HepG2 (cell line): ENCODE measurements at regions not wholly inside any gene's neighbourhood (a gene's known extent, or its start where the extent isn't known, plus 50 kb on each side); places are given as distances from the start of the nearest gene placed in this dataset.

Experiments used
- CREBL2 ChIP-seq: sonication (generic); formaldehyde crosslinking; IDR thresholded peaks from 2 replicates; pipeline ENCODE4 v1.8.1; 2023; ENCODE audit warnings: missing genetic modification reagents, mild to moderate bottlenecking, borderline replicate concordance
- FOXA1 ChIP-seq, 2 experiments: fragments of 450-650 bp in 1 of 2; sonication (generic) in 1 of 2; formaldehyde crosslinking in 1 of 2; IDR thresholded peaks; 2 replicates each; pipeline versions ENCODE4 v1.4.0 to v1.6.1; 2016 to 2020; ENCODE audit warnings: missing genetic modification reagents in 1 of 2
- GPN1 ChIP-seq: sonication (generic); formaldehyde crosslinking; IDR thresholded peaks from 2 replicates; pipeline ENCODE4 v1.5.1; 2020; ENCODE audit warnings: missing genetic modification reagents, borderline replicate concordance
- IKZF1 ChIP-seq: fragments of 450-650 bp; IDR thresholded peaks from 2 replicates; pipeline ENCODE4 v1.7.1; 2016
- MYPOP ChIP-seq: sonication (generic); formaldehyde crosslinking; IDR thresholded peaks from 2 replicates; pipeline ENCODE4 v1.8.1; 2023; ENCODE audit warnings: mild to moderate bottlenecking, moderate library complexity, missing genetic modification reagents
- PRDM4 ChIP-seq: sonication (generic); formaldehyde crosslinking; IDR thresholded peaks from 2 replicates; pipeline ENCODE4 v1.9.0; 2021; ENCODE audit warnings: missing genetic modification reagents, borderline replicate concordance
- RFXANK ChIP-seq: IDR thresholded peaks from 2 replicates; pipeline ENCODE4 v1.6.1; 2016
- SETDB1 ChIP-seq: sonication (generic); formaldehyde crosslinking; IDR thresholded peaks from 2 replicates; pipeline ENCODE4 v1.5.1; 2020; ENCODE audit warnings: missing genetic modification reagents, mild to moderate bottlenecking, borderline replicate concordance
- SMARCE1 ChIP-seq: fragments of 450-650 bp; IDR thresholded peaks from 2 replicates; pipeline ENCODE4 v1.6.1; 2017; ENCODE audit warnings: borderline replicate concordance
- THRA ChIP-seq: sonication (generic); formaldehyde crosslinking; IDR thresholded peaks from 2 replicates; pipeline ENCODE4 v1.4.0; 2020; ENCODE audit warnings: missing genetic modification reagents, borderline replicate concordance
- ZFAT ChIP-seq: sonication (generic); formaldehyde crosslinking; conservative IDR thresholded peaks from 2 replicates; pipeline ENCODE4 v1.8.1; 2023; ENCODE audit warnings: missing genetic modification reagents, inconsistent platforms
- ZFP36 ChIP-seq: fragments of 150-350 bp; IDR thresholded peaks from 2 replicates; pipeline ENCODE4 v1.6.1; 2018; ENCODE audit warnings: borderline replicate concordance, low read length, low read depth; ENCODE audit not compliant: partially characterized antibody
- ZNF143 ChIP-seq: sonication (generic); formaldehyde crosslinking; IDR thresholded peaks from 2 replicates; pipeline ENCODE4 v1.4.0; 2020; ENCODE audit warnings: missing genetic modification reagents
- ZNF207 ChIP-seq: fragments of 450-650 bp; IDR thresholded peaks from 2 replicates; pipeline ENCODE4 v1.6.1; 2016; ENCODE audit warnings: antibody characterized with exemption, borderline replicate concordance
- ZNF501 ChIP-seq: sonication (generic); formaldehyde crosslinking; IDR thresholded peaks from 2 replicates; pipeline ENCODE4 v1.5.1; 2020; ENCODE audit warnings: mild to moderate bottlenecking, moderate library complexity, missing genetic modification reagents
- ZNF552 ChIP-seq: sonication (generic); formaldehyde crosslinking; IDR thresholded peaks from 2 replicates; pipeline ENCODE4 v1.9.0; 2022; ENCODE audit warnings: missing genetic modification reagents, mild to moderate bottlenecking, borderline replicate concordance
- ZNF776 ChIP-seq: sonication (generic); formaldehyde crosslinking; IDR thresholded peaks from 2 replicates; pipeline ENCODE4 v1.4.0; 2020; ENCODE audit warnings: mild to moderate bottlenecking, missing genetic modification reagents
- TF ChIP-seq, protein P1 (sequence below), 2 experiments: sonication (generic) in 1 of 2; formaldehyde crosslinking in 1 of 2; IDR thresholded peaks; 2 replicates each; pipeline versions ENCODE4 v1.4.0 to v1.6.1; 2018 to 2020; ENCODE audit warnings: missing genetic modification reagents in 2 of 2, borderline replicate concordance in 1 of 2, low read depth in 1 of 2, mild to moderate bottlenecking in 1 of 2, missing biosample characterization in 1 of 2
- TF ChIP-seq, protein P2 (sequence below): sonication (generic); formaldehyde crosslinking; IDR thresholded peaks from 2 replicates; pipeline ENCODE4 v1.4.0; 2020; ENCODE audit warnings: missing genetic modification reagents

GRCh38 chr11:129530154-129530895 lies 154.7 kb downstream of the BARX2 start (continued):
- TF ChIP-seq ZNF552 (no peak), ZNF776 (CRISPR knock-in tag) (no peak), SETDB1 (no peak), ZFAT (CRISPR knock-in tag) (no peak), GPN1 (no peak), ZNF207 (no peak), FOXA1 (IDR thresholded peaks at IDR 0.05) (no peak), FOXA1 (CRISPR knock-in tag; IDR thresholded peaks at IDR 0.05) (no peak), THRA (CRISPR knock-in tag) (no peak), ZFP36 (no peak), PRDM4 (no peak), RFXANK (CRISPR knock-in tag) (no peak), ZNF501 (CRISPR knock-in tag) (no peak), CREBL2 (CRISPR knock-in tag) (no peak), IKZF1 (no peak), ZNF143 (CRISPR knock-in tag) (no peak), MYPOP (no peak), SMARCE1 (no peak)
- TF ChIP-seq, protein P1, sequence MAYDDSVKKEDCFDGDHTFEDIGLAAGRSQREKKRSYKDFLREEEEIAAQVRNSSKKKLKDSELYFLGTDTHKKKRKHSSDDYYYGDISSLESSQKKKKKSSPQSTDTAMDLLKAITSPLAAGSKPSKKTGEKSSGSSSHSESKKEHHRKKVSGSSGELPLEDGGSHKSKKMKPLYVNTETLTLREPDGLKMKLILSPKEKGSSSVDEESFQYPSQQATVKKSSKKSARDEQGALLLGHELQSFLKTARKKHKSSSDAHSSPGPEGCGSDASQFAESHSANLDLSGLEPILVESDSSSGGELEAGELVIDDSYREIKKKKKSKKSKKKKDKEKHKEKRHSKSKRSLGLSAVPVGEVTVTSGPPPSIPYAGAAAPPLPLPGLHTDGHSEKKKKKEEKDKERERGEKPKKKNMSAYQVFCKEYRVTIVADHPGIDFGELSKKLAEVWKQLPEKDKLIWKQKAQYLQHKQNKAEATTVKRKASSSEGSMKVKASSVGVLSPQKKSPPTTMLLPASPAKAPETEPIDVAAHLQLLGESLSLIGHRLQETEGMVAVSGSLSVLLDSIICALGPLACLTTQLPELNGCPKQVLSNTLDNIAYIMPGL (CRISPR knock-in tag; IDR thresholded peaks at IDR 0.05; ENCODE audit: borderline replicate concordance in 1 of 2, low read depth in 1 of 2), result no peak
- TF ChIP-seq, protein P2, sequence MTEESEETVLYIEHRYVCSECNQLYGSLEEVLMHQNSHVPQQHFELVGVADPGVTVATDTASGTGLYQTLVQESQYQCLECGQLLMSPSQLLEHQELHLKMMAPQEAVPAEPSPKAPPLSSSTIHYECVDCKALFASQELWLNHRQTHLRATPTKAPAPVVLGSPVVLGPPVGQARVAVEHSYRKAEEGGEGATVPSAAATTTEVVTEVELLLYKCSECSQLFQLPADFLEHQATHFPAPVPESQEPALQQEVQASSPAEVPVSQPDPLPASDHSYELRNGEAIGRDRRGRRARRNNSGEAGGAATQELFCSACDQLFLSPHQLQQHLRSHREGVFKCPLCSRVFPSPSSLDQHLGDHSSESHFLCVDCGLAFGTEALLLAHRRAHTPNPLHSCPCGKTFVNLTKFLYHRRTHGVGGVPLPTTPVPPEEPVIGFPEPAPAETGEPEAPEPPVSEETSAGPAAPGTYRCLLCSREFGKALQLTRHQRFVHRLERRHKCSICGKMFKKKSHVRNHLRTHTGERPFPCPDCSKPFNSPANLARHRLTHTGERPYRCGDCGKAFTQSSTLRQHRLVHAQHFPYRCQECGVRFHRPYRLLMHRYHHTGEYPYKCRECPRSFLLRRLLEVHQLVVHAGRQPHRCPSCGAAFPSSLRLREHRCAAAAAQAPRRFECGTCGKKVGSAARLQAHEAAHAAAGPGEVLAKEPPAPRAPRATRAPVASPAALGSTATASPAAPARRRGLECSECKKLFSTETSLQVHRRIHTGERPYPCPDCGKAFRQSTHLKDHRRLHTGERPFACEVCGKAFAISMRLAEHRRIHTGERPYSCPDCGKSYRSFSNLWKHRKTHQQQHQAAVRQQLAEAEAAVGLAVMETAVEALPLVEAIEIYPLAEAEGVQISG (CRISPR knock-in tag), result 0 out of 2 replicates have a peak, but pooled peaks have one; percentile 28
